Upper lobe of left lung (tissue), 4 donors: ENCODE measurements at regions not wholly inside any gene's neighbourhood (a gene's known extent, or its start where the extent isn't known, plus 50 kb on each side); places are given as distances from the start of the nearest gene placed in this dataset.

Experiments
- CTCF ChIP-seq, 6 experiments: fragments of 450-650 bp in 4 of 6; fragments of 200-600 bp in 2 of 6; sonication (generic) in 2 of 6; IDR thresholded peaks; one replicate each; pipeline ENCODE4 v1.5.1; 2016 to 2019; ENCODE audit warnings: antibody characterized with exemption in 6 of 6
- EP300 ChIP-seq, 4 donors: sonication (generic); formaldehyde crosslinking; IDR thresholded peaks; one replicate each; pipeline ENCODE4 v1.5.1; 2017; ENCODE audit warnings: antibody characterized with exemption in 4 of 4, control low read depth in 2 of 4
- POLR2A ChIP-seq, 4 donors: fragments of 450-650 bp; IDR thresholded peaks; one replicate each; pipeline ENCODE4 v1.5.1; 2016 to 2017; ENCODE audit warnings: antibody characterized with exemption in 4 of 4, mild to moderate bottlenecking in 2 of 4

- TF ChIP-seq CTCF (IDR thresholded peaks at IDR 0.05) (no peak), EP300 (IDR thresholded peaks at IDR 0.05) (no peak), POLR2A (IDR thresholded peaks at IDR 0.05) (no peak)
Measured at GRCh38 chr12:107513184-107513583, 172.4 kb upstream of the PWP1 start.
